H1 (cell line): ENCODE measurements at regions not wholly inside any gene's neighbourhood (a gene's known extent, or its start where the extent isn't known, plus 50 kb on each side); places are given as distances from the start of the nearest gene placed in this dataset.

Experiments used
- CTCF ChIA-PET: fragments of 300-600 bp; sonication (Branson Sonifier 250); formaldehyde crosslinking; loops from one replicate; lab custom pipeline; 2021; ENCODE audit not compliant: partially characterized antibody; lab: Charles Lee
- POLR2A ChIA-PET: fragments of 300-600 bp; sonication (Branson Sonifier 250); formaldehyde crosslinking; loops from one replicate; lab custom pipeline; 2021; ENCODE audit warnings: inconsistent platforms; ENCODE audit not compliant: partially characterized antibody; lab: Charles Lee
- DNase-seq, 2 experiments: peaks; one replicate each; pipeline versions ENCODE4 v3.0.0 to v3.0.0-alpha.2; 2010 to 2022; ENCODE audit warnings: low spot score in 2 of 2, low read depth in 1 of 2, mixed read lengths in 1 of 2
- FAIRE-seq: peaks from 2 replicates; lab custom pipeline; 2011; peaks lifted over from hg19 to GRCh38; lab: Jason Lieb, UNC
- H2AFZ ChIP-seq: 2 replicates; pipeline ENCODE4 v1.8.1; 2012; ENCODE audit warnings: low read length, inconsistent platforms
- H2AK5ac ChIP-seq: 2 replicates; pipeline ENCODE4 v1.6.1; 2013; ENCODE audit warnings: low read depth, low read length
- H2BK120ac ChIP-seq: replicated peaks from 2 replicates; pipeline ENCODE3; 2013; ENCODE audit warnings: low read depth, low read length, inconsistent platforms
- H2BK12ac ChIP-seq: 2 replicates; pipeline ENCODE4 v1.6.1; 2013; ENCODE audit warnings: low read depth, low read length
- H2BK15ac ChIP-seq: 2 replicates; pipeline ENCODE4 v1.6.1; 2013; ENCODE audit warnings: low read length
- H2BK20ac ChIP-seq: 2 replicates; pipeline ENCODE4 v1.6.1; 2013; ENCODE audit warnings: low read length
- H2BK5ac ChIP-seq: 2 replicates; pipeline ENCODE4 v1.6.1; 2013; ENCODE audit warnings: low read depth, low read length
- H3K14ac ChIP-seq: 2 replicates; pipeline ENCODE4 v1.6.1; 2013; ENCODE audit warnings: inconsistent platforms; ENCODE audit not compliant: insufficient read length
- H3K18ac ChIP-seq: 2 replicates; pipeline ENCODE4 v1.6.1; 2013; ENCODE audit warnings: low read length; ENCODE audit errors: extremely low read depth
- H3K23ac ChIP-seq: 2 replicates; pipeline ENCODE4 v1.6.1; 2013; ENCODE audit warnings: inconsistent platforms; ENCODE audit not compliant: insufficient read length
- H3K23me2 ChIP-seq: 2 replicates; pipeline ENCODE4 v1.6.1; 2013; ENCODE audit warnings: low read depth, low read length
- H3K27ac ChIP-seq: 2 replicates; pipeline ENCODE4 v1.6.1; 2011; ENCODE audit warnings: low read depth, low read length, inconsistent platforms
- H3K27me3 ChIP-seq, 4 experiments: replicated peaks in 1 of 4; 1 replicate in 1 of 4; 2 replicates in 3 of 4; pipeline versions ENCODE4 v1.6.1 to v1.8.1; 2011 to 2013; ENCODE audit warnings: low read length in 3 of 4, mild to moderate bottlenecking in 3 of 4, inconsistent platforms in 2 of 4, mixed read lengths in 2 of 4, moderate library complexity in 1 of 4; ENCODE audit not compliant: control insufficient read depth in 3 of 4, insufficient read depth in 3 of 4; ENCODE audit errors: extremely low read depth in 1 of 4
- H3K36me3 ChIP-seq, 4 experiments: 2 replicates each; pipeline versions ENCODE4 v1.6.1 to v1.8.1; 2011 to 2013; ENCODE audit warnings: mild to moderate bottlenecking in 4 of 4, low read length in 3 of 4, moderate library complexity in 2 of 4, control low read depth in 1 of 4, inconsistent platforms in 1 of 4; ENCODE audit not compliant: insufficient read depth in 4 of 4, control insufficient read depth in 2 of 4
- H3K4ac ChIP-seq: replicated peaks from 2 replicates; pipeline ENCODE3; 2013; ENCODE audit warnings: low read length, low read depth, mixed read lengths, inconsistent platforms; ENCODE audit not compliant: insufficient read length
- H3K4me1 ChIP-seq, 4 experiments: replicated peaks in 1 of 4; 1 replicate in 1 of 4; 2 replicates in 3 of 4; pipeline versions ENCODE4 v1.6.1 to v1.8.1; 2011 to 2013; ENCODE audit warnings: low read length in 3 of 4, inconsistent platforms in 2 of 4, mixed read lengths in 1 of 4; ENCODE audit not compliant: insufficient read depth in 4 of 4, control insufficient read depth in 3 of 4
- H3K4me2 ChIP-seq, 2 experiments: 2 replicates each; pipeline versions ENCODE4 v1.6.1 to v1.8.1; 2011 to 2013; ENCODE audit warnings: low read depth in 2 of 2, low read length in 2 of 2, control low read depth in 1 of 2, inconsistent platforms in 1 of 2, mild to moderate bottlenecking in 1 of 2; ENCODE audit not compliant: insufficient read depth in 1 of 2
- H3K4me3 ChIP-seq, 4 experiments: fragments of 200-600, 300-600 bp in 1 of 4; sonication (generic), shearing (Covaris generic), sonication (Bioruptor Twin) in 1 of 4; 2 replicates each; pipeline versions ENCODE4 v1.5.1 to v1.8.1; 2011 to 2016; ENCODE audit warnings: low read length in 4 of 4, low read depth in 3 of 4, control low read depth in 2 of 4, inconsistent platforms in 2 of 4, mild to moderate bottlenecking in 2 of 4, mixed read lengths in 1 of 4, moderate library complexity in 1 of 4; ENCODE audit not compliant: insufficient read depth in 2 of 4; ENCODE audit errors: extremely low read depth in 1 of 4
- H3K56ac ChIP-seq: replicated peaks from 2 replicates; pipeline ENCODE3; 2013; ENCODE audit warnings: low read depth, mild to moderate bottlenecking, mixed read lengths, low read length, inconsistent platforms; ENCODE audit not compliant: insufficient read length
- H3K79me1 ChIP-seq: 2 replicates; pipeline ENCODE4 v1.6.1; 2013; ENCODE audit warnings: low read depth, low read length, control low read depth
- H3K79me2 ChIP-seq, 2 experiments: 2 replicates each; pipeline versions ENCODE4 v1.6.1 to v1.8.1; 2012 to 2013; ENCODE audit warnings: low read length in 2 of 2, mild to moderate bottlenecking in 2 of 2, inconsistent platforms in 1 of 2; ENCODE audit not compliant: insufficient read depth in 2 of 2, control insufficient read depth in 1 of 2
- H3K9ac ChIP-seq, 4 experiments: replicated peaks in 1 of 4; 1 replicate in 1 of 4; 2 replicates in 3 of 4; pipeline versions ENCODE4 v1.6.1 to v1.8.1; 2011 to 2013; ENCODE audit warnings: low read depth in 3 of 4, low read length in 3 of 4, control low read depth in 2 of 4, mild to moderate bottlenecking in 2 of 4, moderate library complexity in 2 of 4, inconsistent platforms in 1 of 4; ENCODE audit errors: extremely low read depth in 1 of 4
- H3K9me3 ChIP-seq, 2 experiments: 2 replicates each; pipeline versions ENCODE4 v1.6.1 to v1.8.1; 2012 to 2013; ENCODE audit warnings: mild to moderate bottlenecking in 2 of 2, moderate library complexity in 2 of 2, control low read depth in 1 of 2, inconsistent platforms in 1 of 2, low read depth in 1 of 2, low read length in 1 of 2, mixed read lengths in 1 of 2; ENCODE audit not compliant: insufficient read depth in 2 of 2
- H4K20me1 ChIP-seq, 2 experiments: replicated peaks in 1 of 2; 2 replicates each; pipeline versions ENCODE3 to v1.8.1; 2011 to 2013; ENCODE audit warnings: inconsistent platforms in 2 of 2, low read length in 2 of 2, mild to moderate bottlenecking in 1 of 2; ENCODE audit not compliant: insufficient read depth in 2 of 2, control insufficient read depth in 1 of 2
- H4K5ac ChIP-seq: 2 replicates; pipeline ENCODE4 v1.6.1; 2013; ENCODE audit warnings: low read length, low read depth, mixed read lengths, inconsistent platforms; ENCODE audit not compliant: insufficient read length
- H4K8ac ChIP-seq: 2 replicates; pipeline ENCODE4 v1.8.0; 2013; ENCODE audit warnings: mild to moderate bottlenecking, moderate library complexity, low read length, inconsistent platforms; ENCODE audit not compliant: insufficient read depth; ENCODE audit errors: extremely low read depth
- H4K91ac ChIP-seq: replicated peaks from 2 replicates; pipeline ENCODE3; 2013; ENCODE audit warnings: low read length, mixed read lengths, inconsistent platforms; ENCODE audit not compliant: insufficient read length
- CBX8 ChIP-seq: fragments of 300-800, 300-1000 bp; sonication (generic); IDR thresholded peaks from 2 replicates; pipeline ENCODE4 v1.7.1; 2016; ENCODE audit warnings: low read depth, low read length, borderline replicate concordance
- KDM1A ChIP-seq: fragments of 200-600, 300-600 bp; sonication (generic); IDR thresholded peaks from 2 replicates; pipeline ENCODE4 v1.7.1; 2016; ENCODE audit warnings: mild to moderate bottlenecking, low read length, borderline replicate concordance
- WGBS, 2 experiments: shearing (Covaris generic) in 1 of 2; methylation state at CpG; one replicate each; pipeline versions ENCODE4 v1.1.6 to v1.1.7; 2013 to 2015; ENCODE audit warnings: low lambda C conversion rate in 2 of 2, mixed read lengths in 2 of 2, inconsistent platforms in 1 of 2, low coverage in 1 of 2, missing lambda C conversion rate in 1 of 2; ENCODE audit not compliant: insufficient replicate concordance in 2 of 2, insufficient coverage in 1 of 2, insufficient read length in 1 of 2; ENCODE audit errors: extremely low coverage in 1 of 2, missing lambda C conversion rate in 1 of 2; 5-methylcytosine and 5-hydroxymethylcytosine counted together

- H3K23me2 ChIP-seq: no peaks in the 10 kb centered on the region
- H2BK12ac ChIP-seq: no peak overlapping the region
- FAIRE-seq: no peak
- H3K56ac ChIP-seq: no peak overlapping the region
- H2BK20ac ChIP-seq: no peak overlapping the region
- no peak overlapping the region for H3K27ac ChIP-seq
- no peak overlapping the region for H2AFZ ChIP-seq
- no peak overlapping the region for H3K23ac ChIP-seq
- no peak overlapping the region for H2BK5ac ChIP-seq
- H4K20me1 ChIP-seq: no peaks in the 10 kb centered on the region
- no peak overlapping the region for H3K4me3 ChIP-seq
- no peak overlapping the region for H2BK120ac ChIP-seq
- H4K8ac ChIP-seq: no peak overlapping the region
- H3K36me3 ChIP-seq: no peaks in the 10 kb centered on the region
- H2AK5ac ChIP-seq: no peak overlapping the region
- no peaks in the 10 kb centered on the region for H3K27me3 ChIP-seq
- no peak for TF ChIP-seq CBX8
- no peak for TF ChIP-seq KDM1A
- H3K4ac ChIP-seq: no peak overlapping the region
- H3K14ac ChIP-seq: no peak overlapping the region
- no peaks in the 10 kb centered on the region for H3K4me1 ChIP-seq
- ChIA-PET CTCF (no interaction called here), POLR2A (no interaction called here)
- no peak overlapping the region for H3K4me2 ChIP-seq
- H3K18ac ChIP-seq: no peak overlapping the region
- H3K9ac ChIP-seq: no peak overlapping the region
- peaks cover 7 to 9% of the 10 kb centered on the region in 2 experiments; a peak in 2 of 4 replicates for H3K9me3 ChIP-seq
- H4K91ac ChIP-seq: no peak overlapping the region
- H3K79me1 ChIP-seq: no peaks in the 10 kb centered on the region
- no peaks in the 10 kb centered on the region for H3K79me2 ChIP-seq
- H4K5ac ChIP-seq: no peak overlapping the region
- WGBS, 2 experiments: 92% methylated on average over 3 of the region's 3 CpGs; no CpG with 5 or more reads in 1 of the 2 experiments
- H2BK15ac ChIP-seq: no peak overlapping the region
- no peak for DNase-seq
These were observed 408.7 kb downstream of the NUF2 start for GRCh38 chr1:163730411-163730821.
